ENCODE measurements at regions not wholly inside any gene's neighbourhood (a gene's known extent, or its start where the extent isn't known, plus 50 kb on each side); places are given as distances from the start of the nearest gene placed in this dataset.

GRCh38 chr2:237251986-237252385 lies 162.0 kb downstream of the COL6A3 start:
- no peak for DNase-seq

GRCh38 chr2:237253046-237253702 lies 160.8 kb downstream of the COL6A3 start:
- no peak for DNase-seq

GRCh38 chr2:237254369-237254861 lies 159.5 kb downstream of the COL6A3 start:
- DNase-seq, result no peak

- no peak for DNase-seq
These were observed 158.9 kb downstream of the COL6A3 start for GRCh38 chr2:237254911-237255578.

GRCh38 chr2:237256887-237257286 lies 157.1 kb downstream of the COL6A3 start:
- DNase-seq, result no peak

GRCh38 chr2:237257471-237257951 lies 156.5 kb downstream of the COL6A3 start:
- DNase-seq, result no peak

GRCh38 chr2:237258116-237258515 lies 155.8 kb downstream of the COL6A3 start:
- no peak for DNase-seq

GRCh38 chr2:237258615-237259014 lies 155.3 kb downstream of the COL6A3 start:
- no peak for DNase-seq

- no peak for DNase-seq
These were observed 154.8 kb downstream of the COL6A3 start for GRCh38 chr2:237259201-237259600.

GRCh38 chr2:237260039-237260620 lies 153.8 kb downstream of the COL6A3 start:
- no peak for DNase-seq

GRCh38 chr2:237260686-237261085 lies 153.3 kb downstream of the COL6A3 start:
- DNase-seq, result no peak

- no peak for DNase-seq
These were observed 152.6 kb downstream of the COL6A3 start for GRCh38 chr2:237261327-237261726.

- DNase-seq, result no peak
These were observed 150.9 kb downstream of the COL6A3 start for GRCh38 chr2:237262838-237263771.

- no peak for DNase-seq
These were observed 149.3 kb downstream of the COL6A3 start for GRCh38 chr2:237264480-237265219.

- no peak for DNase-seq
These were observed 145.8 kb downstream of the COL6A3 start for GRCh38 chr2:237268004-237268708.

GRCh38 chr2:237269138-237269875 lies 144.7 kb downstream of the COL6A3 start:
- DNase-seq, result no peak

- no peak for DNase-seq
These were observed 143.4 kb downstream of the COL6A3 start for GRCh38 chr2:237270520-237270919.

- no peak for DNase-seq
These were observed 142.0 kb downstream of the COL6A3 start for GRCh38 chr2:237271698-237272652.
